ENCODE measurements at regions not wholly inside any gene's neighbourhood (a gene's known extent, or its start where the extent isn't known, plus 50 kb on each side); places are given as distances from the start of the nearest gene placed in this dataset.

GRCh38 chr18:45284851-45285250 lies 330.4 kb upstream of the SLC14A2 start (continued):
- TF ChIP-seq PREB (CRISPR knock-in tag; IDR thresholded peaks at IDR 0.05) (no peak), ZNF468 (CRISPR knock-in tag; IDR thresholded peaks at IDR 0.05) (no peak)

GRCh38 chr18:45285251-45285650 lies 330.0 kb upstream of the SLC14A2 start:
- in situ Hi-C loops (cut with HindIII; ENCODE audit: extremely low pct_ligation_motif_present, low pct_unique_long_range_greater_than_20kb) (no loop called here), intact Hi-C loops (cut with micrococcal nuclease; ENCODE audit: unreplicated experiment) (no loop called here)
- Histone ChIP-seq H3K27me3 (ENCODE audit: control insufficient read depth in 1 of 2, insufficient read depth in 2 of 2, low read length in 2 of 2) (no peaks in the 10 kb centered on the region; a peak in 1 of 5 replicates), H3K9ac (ENCODE audit: insufficient read depth, low read depth, low read length) (no peak overlapping the region), H3K79me2 (ENCODE audit: insufficient read depth, low read length) (no peaks in the 10 kb centered on the region), H3K9me3 (ENCODE audit: low read length) (no peaks in the 10 kb centered on the region), H3K4me1 (ENCODE audit: insufficient read depth, low read length) (no peaks in the 10 kb centered on the region), H2AFZ (ENCODE audit: low read length) (no peak overlapping the region), H3K36me3 (replicated peaks in 1 of 2; ENCODE audit: control insufficient read depth in 1 of 2, insufficient read depth in 2 of 2, low read length in 2 of 2) (no peaks in the 10 kb centered on the region), H3K4me3 (replicated peaks in 1 of 3; ENCODE audit: insufficient read depth in 1 of 3, low read depth in 2 of 3, low read length in 3 of 3) (no peak overlapping the region), H3K27ac (ENCODE audit: extremely low read length, insufficient read depth, low read length) (no peak overlapping the region), H3K4me2 (ENCODE audit: low read depth, low read length) (no peak overlapping the region), H4K20me1 (ENCODE audit: insufficient read depth, low read length) (no peaks in the 10 kb centered on the region)
- no peak for DNase-seq (ENCODE audit: low spot score)
- ChIA-PET POLR2A (no interaction called here), CTCF (ENCODE audit: low intra/inter-chr PET ratio, low total read pairs) (no interaction called here)
- ATAC-seq: no peak
- TF ChIP-seq ZNF468 (CRISPR knock-in tag; IDR thresholded peaks at IDR 0.05) (no peak), NAIF1 (CRISPR knock-in tag; IDR thresholded peaks at IDR 0.05; ENCODE audit: borderline replicate concordance) (no peak), NR2F2 (IDR thresholded peaks at IDR 0.05; ENCODE audit: borderline replicate concordance, low read depth) (no peak), ZNF839 (CRISPR knock-in tag; IDR thresholded peaks at IDR 0.05; ENCODE audit: borderline replicate concordance) (no peak), PHF8 (CRISPR knock-in tag; IDR thresholded peaks at IDR 0.05) (no peak), DMAP1 (CRISPR knock-in tag; IDR thresholded peaks at IDR 0.05) (no peak), SMYD3 (CRISPR knock-in tag; IDR thresholded peaks at IDR 0.05) (no peak), ZFP82 (CRISPR knock-in tag; IDR thresholded peaks at IDR 0.05; ENCODE audit: borderline replicate concordance) (no peak), ELF1 (CRISPR knock-in tag; IDR thresholded peaks at IDR 0.05) (no peak), ZNF382 (CRISPR knock-in tag; IDR thresholded peaks at IDR 0.05; ENCODE audit: borderline replicate concordance) (no peak), ZNF205 (CRISPR knock-in tag; IDR thresholded peaks at IDR 0.05) (no peak), GATAD2A (CRISPR knock-in tag; IDR thresholded peaks at IDR 0.05) (no peak), ZNF704 (CRISPR knock-in tag; IDR thresholded peaks at IDR 0.05; ENCODE audit: borderline replicate concordance) (no peak), KAT8 (CRISPR knock-in tag; IDR thresholded peaks at IDR 0.05) (no peak), ZNF282 (IDR thresholded peaks at IDR 0.05; ENCODE audit: partially characterized antibody) (no peak), NFE2L2 (IDR thresholded peaks at IDR 0.05; ENCODE audit: low read length) (no peak), MTA3 (CRISPR knock-in tag; IDR thresholded peaks at IDR 0.05) (no peak), ZNF549 (CRISPR knock-in tag; IDR thresholded peaks at IDR 0.05) (no peak)
- BruUV-seq (replicated peaks): no TSS peak
- 45% methylated on average over 10 of the region's 10 CpGs for WGBS (ENCODE audit: low lambda C conversion rate)
- no peak for FAIRE-seq
